GM21447 (cell line): ENCODE measurements at regions not wholly inside any gene's neighbourhood (a gene's known extent, or its start where the extent isn't known, plus 50 kb on each side); places are given as distances from the start of the nearest gene placed in this dataset.

Experiments
- ATAC-seq: cut with Tn5 transposase; IDR thresholded peaks from one replicate; pipeline ENCODE4 v1.9.1; 2021; ENCODE audit not compliant: unreplicated experiment

- no peak for ATAC-seq
Measured at GRCh38 chr13:67642657-67643056, 412.5 kb upstream of the PCDH9 start.

- ATAC-seq, result no peak
Measured at GRCh38 chr13:67635754-67636153, 405.6 kb upstream of the PCDH9 start.

DNA sequence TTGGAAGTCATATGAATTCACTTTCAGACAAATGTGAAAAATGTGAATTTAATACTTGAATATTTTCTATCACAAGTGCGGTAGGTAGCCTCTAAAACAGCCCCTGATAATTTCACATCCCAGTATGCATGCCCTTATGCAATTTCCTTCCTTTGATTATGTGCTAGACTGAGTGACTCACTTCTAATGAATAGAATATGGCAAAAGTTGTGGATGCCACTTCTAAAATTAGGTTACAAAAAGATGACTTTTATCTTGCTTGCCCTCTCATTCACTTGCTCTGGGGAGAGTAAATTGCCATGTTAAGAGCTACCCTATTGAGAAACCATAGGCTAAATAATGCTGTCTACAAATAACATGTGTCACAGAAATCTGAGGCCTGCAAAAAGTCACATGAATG is 402.5 kb upstream of the PCDH9 start:
- ATAC-seq, result no peak

GRCh38 chr13:67630640-67631039 is 400.5 kb upstream of the PCDH9 start:
- ATAC-seq, result no peak

- ATAC-seq, result no peak
Measured at GRCh38 chr13:67623630-67624029, 393.5 kb upstream of the PCDH9 start.

- ATAC-seq, result no peak
Measured at GRCh38 chr13:67620665-67621064, 390.5 kb upstream of the PCDH9 start.

DNA sequence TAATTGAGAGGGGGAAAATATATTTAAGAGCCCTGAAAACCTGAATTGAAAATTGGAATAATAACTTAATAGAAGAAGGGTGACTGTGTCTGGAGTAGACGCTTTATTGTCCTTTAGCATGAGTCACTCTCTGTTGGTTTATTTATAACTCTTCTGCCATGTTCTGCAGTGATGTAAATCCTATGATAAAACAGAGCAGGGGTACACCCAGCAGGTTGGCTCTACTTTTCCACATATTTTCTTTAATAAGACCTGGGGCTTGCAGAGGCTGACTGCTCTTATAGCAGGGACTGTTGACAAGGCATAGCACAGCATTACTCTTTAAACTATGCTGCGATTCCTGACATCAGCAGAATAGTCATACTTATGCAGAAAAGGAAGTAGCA is 389.9 kb upstream of the PCDH9 start:
- ATAC-seq, result no peak

GRCh38 chr13:67619351-67619994 is 389.3 kb upstream of the PCDH9 start:
- no peak for ATAC-seq

DNA sequence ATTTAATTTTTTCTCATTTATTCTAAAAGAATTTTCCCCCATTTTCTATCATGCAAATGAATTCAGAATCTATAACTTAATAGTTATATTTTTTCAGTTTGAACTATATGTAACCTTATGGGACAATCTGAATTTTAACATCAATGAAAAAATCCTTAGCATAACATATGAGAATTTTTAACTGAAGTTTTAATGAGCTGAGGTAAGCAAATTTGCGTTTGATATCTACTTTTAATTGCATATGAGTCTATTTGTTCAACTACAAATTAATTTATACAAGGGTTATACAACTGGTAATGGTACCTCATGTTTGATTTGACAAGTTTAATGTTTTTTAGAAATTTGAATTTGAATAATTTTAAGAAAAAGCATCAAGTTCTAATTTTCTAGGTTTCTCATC is 384.4 kb upstream of the PCDH9 start:
- no peak for ATAC-seq

GRCh38 chr13:67614013-67614412 is 383.9 kb upstream of the PCDH9 start:
- ATAC-seq, result no peak

DNA sequence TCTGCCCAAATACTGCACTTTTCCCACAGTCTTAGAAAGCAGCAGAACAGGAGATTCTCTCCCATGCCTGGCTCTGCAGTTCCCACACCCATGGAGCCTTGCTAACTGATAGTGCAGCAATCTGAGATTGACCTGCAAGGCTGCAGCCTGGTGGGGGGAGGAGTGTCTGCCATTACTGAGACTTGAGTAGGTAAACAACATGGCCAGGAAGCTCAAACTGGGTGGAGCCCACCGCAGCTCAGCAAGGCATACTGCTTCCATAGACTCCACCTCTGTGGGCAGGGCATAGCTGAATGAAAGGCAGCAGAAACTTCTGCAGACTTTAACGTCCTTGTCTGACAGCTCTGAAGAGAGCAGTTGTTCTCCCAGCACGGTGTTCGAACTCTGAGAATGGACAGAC is 358.5 kb upstream of the PCDH9 start:
- no peak for ATAC-seq

- ATAC-seq, result no peak
Measured at GRCh38 chr13:67577361-67577760, 347.2 kb upstream of the PCDH9 start.

DNA sequence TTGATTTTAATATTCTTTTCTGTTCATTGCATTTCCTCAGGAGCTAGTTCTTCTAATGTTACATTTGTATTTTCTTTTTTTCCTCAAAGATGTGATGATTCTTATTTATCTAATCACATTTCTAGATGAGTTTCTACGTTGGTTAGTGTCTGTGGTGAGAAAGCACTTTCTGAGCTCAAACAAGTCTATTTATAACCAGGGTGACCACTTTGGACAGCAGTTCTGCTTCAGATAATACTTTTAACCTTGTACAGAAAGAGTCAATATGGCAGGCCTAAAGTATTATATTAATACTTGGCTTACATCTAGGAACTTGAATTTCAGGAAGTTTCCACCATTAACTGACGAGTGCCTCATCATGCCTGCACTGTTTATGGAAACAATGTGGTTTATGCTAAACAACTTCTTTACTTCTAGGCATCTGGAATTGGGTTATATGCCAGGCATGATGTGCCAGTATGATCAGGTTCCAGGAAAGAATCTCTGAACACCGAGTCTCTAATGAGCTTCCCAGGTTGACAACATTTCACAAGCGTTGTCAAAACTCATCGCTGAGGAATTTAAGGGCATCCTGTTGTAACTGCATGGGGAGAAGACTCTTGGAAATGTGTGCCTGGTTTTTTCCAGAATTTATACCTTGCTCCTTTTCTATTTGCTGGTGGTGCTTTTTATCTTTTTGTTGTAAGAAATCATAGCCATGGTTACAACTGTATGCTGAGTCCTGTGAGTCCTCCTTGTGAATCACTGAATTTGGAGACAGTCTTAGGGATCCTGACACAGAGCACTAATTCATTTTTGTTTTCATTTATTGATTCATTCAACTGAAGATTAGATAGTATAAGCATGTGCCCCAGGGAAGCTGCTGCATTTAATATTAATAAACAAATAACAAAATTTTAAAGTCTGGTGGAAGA is 344.4 kb upstream of the PCDH9 start:
- no peak for ATAC-seq

GRCh38 chr13:67568205-67568604 is 338.1 kb upstream of the PCDH9 start:
- ATAC-seq, result no peak

DNA sequence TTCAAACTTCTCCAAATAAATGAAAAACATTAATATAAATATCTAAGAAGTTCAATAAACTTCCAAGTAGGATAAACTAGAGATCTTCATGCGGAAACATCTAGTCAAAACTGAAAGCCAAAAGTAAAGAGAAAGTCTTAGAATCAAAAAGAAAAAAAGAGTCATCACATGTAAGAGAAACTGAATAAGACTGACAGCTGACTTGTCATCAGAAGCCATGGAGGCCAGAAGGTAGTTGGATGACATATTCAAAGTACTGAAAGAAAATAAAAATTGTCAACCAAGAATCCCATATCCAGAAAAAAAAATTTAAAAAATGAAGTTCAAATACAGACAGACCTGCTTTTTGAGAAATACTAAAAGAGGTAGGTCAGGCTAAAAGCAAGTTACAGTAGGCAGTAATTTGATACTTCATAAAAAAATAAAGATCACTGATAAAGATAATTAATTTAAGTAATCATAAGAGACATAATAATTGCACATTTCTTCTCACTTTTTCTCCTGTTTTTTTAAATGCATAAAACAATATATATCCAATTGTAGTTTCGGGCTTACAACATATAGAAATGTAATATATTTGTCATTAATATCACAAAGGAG is 327.6 kb upstream of the PCDH9 start:
- ATAC-seq, result no peak

DNA sequence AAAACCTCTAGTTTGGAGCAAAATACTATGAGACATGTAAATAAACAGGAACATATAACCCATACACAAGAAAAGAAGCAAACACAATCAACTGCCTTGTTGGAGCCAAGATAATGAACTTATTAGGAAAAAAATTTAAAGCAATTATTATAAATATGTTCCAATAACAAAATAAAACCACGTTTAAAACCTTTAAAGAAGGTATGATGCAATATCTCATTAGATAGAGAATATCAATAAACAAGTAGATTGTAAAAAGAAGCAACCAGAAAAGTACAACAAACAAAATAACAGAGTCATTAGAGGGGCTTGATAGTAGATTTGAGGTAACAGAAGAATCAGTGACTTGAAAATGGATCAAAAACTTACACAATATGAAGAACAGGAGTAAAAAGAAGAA is 327.0 kb upstream of the PCDH9 start:
- ATAC-seq, result no peak

GRCh38 chr13:67554746-67555452 is 324.8 kb upstream of the PCDH9 start:
- no peak for ATAC-seq

DNA sequence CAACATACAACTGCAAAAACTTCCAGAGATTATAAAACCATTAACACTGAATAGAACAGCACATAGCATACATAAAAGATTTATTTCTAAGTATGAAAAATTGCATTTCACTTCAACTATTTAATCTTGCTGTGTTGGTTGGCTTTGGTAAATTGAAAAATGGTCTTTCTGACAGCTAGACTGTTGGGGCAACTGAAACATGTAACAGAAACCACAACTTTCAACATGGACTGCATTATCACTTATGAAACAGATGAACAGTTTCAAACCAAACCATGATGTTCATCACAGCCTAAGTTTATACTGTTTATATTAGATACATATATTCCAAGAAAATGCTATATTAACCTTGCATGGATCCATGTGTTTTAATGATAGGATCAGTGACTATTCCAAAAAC is 324.1 kb upstream of the PCDH9 start:
- ATAC-seq, result no peak

DNA sequence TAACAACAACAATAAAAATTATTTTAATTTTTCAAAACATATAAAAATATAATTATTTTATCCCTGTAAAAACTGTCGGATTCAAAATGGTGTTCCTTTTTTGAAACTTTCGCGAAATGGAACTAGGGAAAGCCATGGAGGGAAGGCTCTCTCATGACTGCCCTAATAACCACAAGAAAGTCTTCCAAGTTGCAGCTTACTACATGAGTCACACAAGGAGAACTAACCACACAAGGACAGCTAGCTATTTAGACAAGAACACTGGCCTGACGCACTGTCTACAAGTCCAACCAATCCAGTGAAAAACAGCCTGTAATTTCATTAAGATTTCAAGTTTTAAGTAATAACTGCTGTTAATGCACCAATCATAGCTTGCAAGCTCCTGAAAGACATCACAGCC is 319.2 kb upstream of the PCDH9 start:
- no peak for ATAC-seq

DNA sequence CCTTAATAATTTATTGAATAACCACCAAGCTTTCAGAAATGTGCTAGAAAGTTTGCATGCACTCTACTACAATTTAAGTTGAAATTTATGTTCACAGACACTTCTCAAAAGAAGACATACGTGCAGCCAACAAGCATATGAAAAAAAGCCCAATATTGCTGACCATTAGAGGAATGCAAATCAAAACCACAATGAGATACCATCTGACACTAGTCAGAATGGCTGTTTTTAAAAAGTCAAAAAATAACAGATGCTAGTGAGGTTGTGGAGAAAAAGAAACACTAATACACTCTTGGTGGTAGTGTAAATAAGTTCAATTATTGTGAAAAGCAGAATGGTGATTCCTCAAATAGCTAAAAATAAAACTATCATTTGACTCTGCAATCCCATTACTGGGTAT is 308.8 kb upstream of the PCDH9 start:
- no peak for ATAC-seq

DNA sequence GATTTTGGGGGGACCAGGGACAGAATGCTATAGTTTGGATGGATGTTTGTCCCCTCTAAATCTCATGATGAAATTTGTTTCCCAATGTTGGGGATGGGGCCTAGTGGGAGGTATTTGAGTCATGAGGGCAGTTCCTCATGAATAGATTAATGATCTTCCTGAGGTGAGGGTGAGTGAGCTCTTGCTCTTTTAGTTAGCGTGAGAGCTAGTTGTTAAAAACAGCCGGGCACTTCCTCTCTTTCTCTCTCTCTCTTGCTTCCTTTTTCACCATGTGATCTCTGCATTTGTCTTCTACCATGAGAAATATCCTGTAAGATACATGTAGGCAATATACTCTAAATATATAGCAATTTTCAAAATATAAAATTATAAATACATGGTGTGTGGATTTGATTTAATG is 290.8 kb upstream of the PCDH9 start:
- ATAC-seq, result no peak

DNA sequence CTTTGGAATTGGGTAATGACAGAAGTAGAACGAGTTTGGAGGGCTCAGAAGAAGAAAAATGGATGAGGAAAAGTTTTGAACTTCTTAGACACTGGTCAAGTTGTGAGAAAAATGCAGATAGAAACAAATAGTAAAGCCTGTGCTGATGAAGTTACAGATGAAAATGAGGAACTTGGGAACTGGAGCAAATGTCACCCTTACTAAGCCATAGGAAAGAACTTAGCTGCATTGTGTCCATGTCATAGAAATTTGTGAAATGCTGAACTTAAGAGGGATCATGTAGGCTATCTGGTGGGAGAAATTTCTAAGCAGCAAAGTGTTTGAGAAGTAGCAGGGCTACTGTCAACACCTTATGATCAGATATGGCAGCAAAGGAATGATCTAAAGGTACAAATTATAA is 289.2 kb upstream of the PCDH9 start:
- ATAC-seq, result no peak
